Neural crest cell (in vitro differentiated cells): ENCODE measurements at regions not wholly inside any gene's neighbourhood (a gene's known extent, or its start where the extent isn't known, plus 50 kb on each side); places are given as distances from the start of the nearest gene placed in this dataset.
A peak's percentile ranks its signal among the peaks of the same experiment; 100 is the strongest.

Experiments
- DNase-seq: peaks from one replicate; pipeline ENCODE4 v3.0.0; 2021; ENCODE audit warnings: low read depth, mixed read lengths, low spot score
- H3K27ac Mint-ChIP-seq: one replicate; pipeline ENCODE4 v1.8.0; 2021; ENCODE audit warnings: mild to moderate bottlenecking, mixed read lengths; ENCODE audit not compliant: unreplicated experiment
- H3K27me3 Mint-ChIP-seq: 2 replicates; pipeline ENCODE4 v1.8.0; 2021; ENCODE audit warnings: low read depth, mild to moderate bottlenecking, mixed read lengths
- H3K36me3 Mint-ChIP-seq: 2 replicates; pipeline ENCODE4 v1.8.0; 2021; ENCODE audit warnings: low read depth, mild to moderate bottlenecking, mixed read lengths
- H3K4me1 Mint-ChIP-seq: 2 replicates; pipeline ENCODE4 v1.8.0; 2021; ENCODE audit warnings: mixed read lengths
- H3K4me3 Mint-ChIP-seq: one replicate; pipeline ENCODE4 v1.8.0; 2021; ENCODE audit warnings: mild to moderate bottlenecking, mixed read lengths
- H3K9me3 Mint-ChIP-seq: 2 replicates; pipeline ENCODE4 v1.8.0; 2021; ENCODE audit warnings: mixed read lengths
- TF ChIP-seq, protein P1 (sequence below): fragments of 200-600 bp; sonication (generic); conservative IDR thresholded peaks from 2 replicates; pipeline ENCODE4 v1.5.0; 2021; ENCODE audit warnings: antibody characterized with exemption, mild to moderate bottlenecking

DNA sequence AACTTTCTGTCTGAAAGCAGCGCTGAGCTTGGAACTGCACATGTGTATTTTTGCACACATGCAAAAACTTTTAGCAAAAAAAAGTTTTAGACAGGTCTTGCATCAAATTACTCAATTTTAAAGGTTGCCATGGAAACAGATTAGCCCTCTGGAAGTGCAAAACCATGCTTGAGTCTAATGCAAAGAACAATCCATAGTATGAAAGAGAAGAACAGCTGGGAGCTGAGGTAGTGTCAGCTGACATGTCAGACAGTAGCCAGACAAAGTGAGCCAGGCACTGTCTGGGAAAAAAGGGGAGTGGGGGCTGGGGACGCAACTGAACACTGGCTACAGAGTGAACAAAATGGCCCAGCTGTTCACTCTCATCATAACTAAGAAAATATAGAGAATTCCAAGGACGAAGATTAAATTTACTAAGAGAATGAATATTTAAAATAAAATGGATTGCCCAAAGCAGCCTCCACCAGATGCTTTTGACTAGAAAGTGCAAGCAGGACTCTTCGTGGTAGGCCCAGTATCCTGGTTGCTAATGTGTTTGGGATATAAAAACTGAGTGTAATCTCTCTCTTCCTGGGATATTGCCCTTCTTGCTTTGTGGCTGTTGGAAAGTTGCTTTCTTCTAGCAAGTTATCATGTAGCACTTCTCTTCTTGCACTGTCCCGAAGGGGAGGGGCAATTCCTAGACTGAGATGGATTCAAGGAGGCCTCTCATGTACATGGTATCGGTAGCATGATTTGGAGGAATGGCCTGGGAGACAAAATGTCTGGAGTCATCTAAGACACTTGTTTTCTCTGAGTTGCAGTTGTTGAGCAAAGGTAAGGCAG is 434.1 kb upstream of the FAT3 start:
- TF ChIP-seq, protein P1, sequence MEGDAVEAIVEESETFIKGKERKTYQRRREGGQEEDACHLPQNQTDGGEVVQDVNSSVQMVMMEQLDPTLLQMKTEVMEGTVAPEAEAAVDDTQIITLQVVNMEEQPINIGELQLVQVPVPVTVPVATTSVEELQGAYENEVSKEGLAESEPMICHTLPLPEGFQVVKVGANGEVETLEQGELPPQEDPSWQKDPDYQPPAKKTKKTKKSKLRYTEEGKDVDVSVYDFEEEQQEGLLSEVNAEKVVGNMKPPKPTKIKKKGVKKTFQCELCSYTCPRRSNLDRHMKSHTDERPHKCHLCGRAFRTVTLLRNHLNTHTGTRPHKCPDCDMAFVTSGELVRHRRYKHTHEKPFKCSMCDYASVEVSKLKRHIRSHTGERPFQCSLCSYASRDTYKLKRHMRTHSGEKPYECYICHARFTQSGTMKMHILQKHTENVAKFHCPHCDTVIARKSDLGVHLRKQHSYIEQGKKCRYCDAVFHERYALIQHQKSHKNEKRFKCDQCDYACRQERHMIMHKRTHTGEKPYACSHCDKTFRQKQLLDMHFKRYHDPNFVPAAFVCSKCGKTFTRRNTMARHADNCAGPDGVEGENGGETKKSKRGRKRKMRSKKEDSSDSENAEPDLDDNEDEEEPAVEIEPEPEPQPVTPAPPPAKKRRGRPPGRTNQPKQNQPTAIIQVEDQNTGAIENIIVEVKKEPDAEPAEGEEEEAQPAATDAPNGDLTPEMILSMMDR, result no peak
- Mint-ChIP-seq H3K27me3 (no peaks in the 10 kb centered on the region), H3K27ac (peak overlapping the region; percentile 96), H3K36me3 (no peaks in the 10 kb centered on the region), H3K4me1 (peaks cover 16% of the 10 kb centered on the region), H3K9me3 (no peaks in the 10 kb centered on the region), H3K4me3 (no peak overlapping the region)
- DNase-seq, result no peak

DNA sequence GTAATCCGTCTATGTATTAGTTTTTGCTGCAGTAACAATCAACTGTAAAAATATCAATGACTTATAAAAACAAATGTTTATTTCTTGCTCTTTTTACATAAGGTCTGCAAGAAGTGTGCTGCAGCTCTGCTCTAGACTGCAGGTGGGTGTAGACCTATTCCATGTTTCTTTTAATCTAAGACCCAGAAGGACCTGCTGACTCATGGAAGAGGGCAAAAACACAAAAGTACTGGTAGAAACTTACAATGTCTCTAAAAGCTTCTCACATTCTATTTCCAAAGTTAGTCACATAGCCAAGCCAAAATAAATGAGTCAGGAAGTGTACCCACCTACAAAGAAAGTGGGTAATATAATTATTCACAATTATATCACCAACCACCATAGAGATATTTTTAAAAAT is 435.9 kb upstream of the FAT3 start:
- H3K4me3 Mint-ChIP-seq, result no peak overlapping the region

DNA sequence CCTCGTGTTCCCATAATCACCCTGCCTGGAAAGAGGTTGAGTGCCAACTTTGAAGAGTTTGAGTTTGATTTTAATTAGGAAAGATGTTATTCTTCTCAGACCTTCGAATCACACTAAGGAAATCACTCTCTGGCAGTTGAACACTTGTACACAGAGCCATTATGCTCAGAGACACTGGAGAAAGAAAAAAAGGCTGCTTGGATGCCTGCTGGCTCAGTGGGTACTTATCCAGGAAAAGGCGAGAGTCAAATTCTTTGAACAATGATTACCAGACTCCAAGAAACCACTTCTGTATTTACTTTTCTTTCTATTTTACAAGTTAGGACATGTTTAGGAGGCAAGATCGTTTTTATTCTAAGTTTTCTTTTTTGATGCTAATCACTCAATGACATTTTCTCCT is 438.5 kb upstream of the FAT3 start:
- no peaks in the 10 kb centered on the region for H3K27me3 Mint-ChIP-seq
- DNase-seq, result no peak
- H3K27ac Mint-ChIP-seq, result no peak overlapping the region
- TF ChIP-seq, protein P1, result no peak
- peaks cover 5% of the 10 kb centered on the region for H3K36me3 Mint-ChIP-seq
- H3K4me3 Mint-ChIP-seq, result no peak overlapping the region
- H3K9me3 Mint-ChIP-seq, result peaks cover 16% of the 10 kb centered on the region
- H3K4me1 Mint-ChIP-seq, result peaks cover 10% of the 10 kb centered on the region

More for the DNA sequence above, 435.9 kb upstream of the FAT3 start:
- no peak overlapping the region for H3K27ac Mint-ChIP-seq
- peaks cover 1% of the 10 kb centered on the region for H3K36me3 Mint-ChIP-seq
- peaks cover 16% of the 10 kb centered on the region for H3K4me1 Mint-ChIP-seq
- no peak for DNase-seq
- H3K9me3 Mint-ChIP-seq, result peaks cover 5% of the 10 kb centered on the region
- TF ChIP-seq, protein P1, result no peak
- H3K27me3 Mint-ChIP-seq, result no peaks in the 10 kb centered on the region

DNA sequence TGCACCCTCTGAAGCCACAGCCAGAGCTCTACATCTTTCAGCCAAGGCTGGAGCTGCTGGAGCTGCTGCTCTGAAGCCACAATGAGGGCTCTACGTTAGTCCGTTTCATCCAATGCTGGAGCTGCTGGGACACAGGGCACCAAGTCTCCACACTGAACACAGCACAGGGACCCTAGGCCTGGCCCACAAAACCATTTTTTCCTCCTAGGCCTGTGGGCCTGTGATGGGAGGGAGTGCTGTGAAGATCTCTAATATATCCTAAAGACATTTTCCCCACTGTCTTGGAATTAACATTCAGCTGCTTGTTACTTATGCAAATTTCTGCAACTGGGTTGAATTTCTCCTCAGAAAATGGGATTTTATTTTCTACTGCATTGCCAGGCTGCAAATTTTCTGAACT is 441.4 kb upstream of the FAT3 start:
- Mint-ChIP-seq H3K4me3 (no peak overlapping the region), H3K4me1 (no peaks in the 10 kb centered on the region), H3K9me3 (peaks cover 16% of the 10 kb centered on the region), H3K27me3 (no peaks in the 10 kb centered on the region), H3K36me3 (peaks cover 5% of the 10 kb centered on the region), H3K27ac (no peak overlapping the region)
- DNase-seq, result no peak
- TF ChIP-seq, protein P1, result no peak

DNA sequence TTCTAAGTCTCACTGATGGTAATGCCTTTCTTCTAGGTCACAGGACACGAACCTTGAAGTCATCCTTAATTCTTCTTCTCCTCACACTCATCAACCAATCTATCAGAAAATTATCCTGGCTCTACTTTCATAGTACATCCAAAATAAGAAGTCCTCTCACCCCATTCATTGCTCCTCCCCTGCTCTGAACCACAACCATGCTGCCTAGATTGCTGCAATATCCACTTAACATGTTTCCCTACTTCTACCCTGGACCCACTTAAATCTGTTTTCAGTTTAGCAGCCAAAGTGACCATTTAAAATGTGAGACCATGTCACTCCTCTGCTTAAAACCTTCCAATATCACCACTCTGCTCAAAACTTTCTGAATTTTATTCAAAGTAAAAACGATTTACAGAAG is 445.9 kb upstream of the FAT3 start:
- DNase-seq, result no peak
- TF ChIP-seq, protein P1, result no peak
- H3K36me3 Mint-ChIP-seq, result peaks cover 4% of the 10 kb centered on the region
- no peak overlapping the region for H3K4me3 Mint-ChIP-seq
- peaks cover 19% of the 10 kb centered on the region for H3K9me3 Mint-ChIP-seq
- H3K27me3 Mint-ChIP-seq, result no peaks in the 10 kb centered on the region
- no peak overlapping the region for H3K27ac Mint-ChIP-seq
- H3K4me1 Mint-ChIP-seq, result no peaks in the 10 kb centered on the region
